ENCODE measurements at regions not wholly inside any gene's neighbourhood (a gene's known extent, or its start where the extent isn't known, plus 50 kb on each side); places are given as distances from the start of the nearest gene placed in this dataset.

GRCh38 chr6:81380718-81381338 lies 371.7 kb downstream of the TENT5A start:
- H3K4me3 Mint-ChIP-seq: no peak overlapping the region
- H3K4me1 Mint-ChIP-seq: no peaks in the 10 kb centered on the region
- Histone ChIP-seq H3K27ac (ENCODE audit: low read depth in 1 of 2, low read length in 2 of 2) (no peak overlapping the region), H3K4me2 (replicated peaks; ENCODE audit: extremely low read depth, low read length, poor library complexity, severe bottlenecking) (no peak overlapping the region), H4K20me1 (ENCODE audit: insufficient read depth, low read length) (no peaks in the 10 kb centered on the region), H3K4me3 (replicated peaks in 1 of 3; ENCODE audit: low read depth in 2 of 3, low read length in 3 of 3) (no peak overlapping the region), H2AFZ (ENCODE audit: insufficient read depth, low read depth, low read length, poor library complexity, severe bottlenecking) (no peak overlapping the region), H3K9ac (ENCODE audit: insufficient read depth, low read length, poor library complexity, severe bottlenecking) (no peak overlapping the region), H3K27me3 (ENCODE audit: control insufficient read depth in 2 of 2, insufficient read depth in 2 of 2, low read length in 2 of 2) (no peaks in the 10 kb centered on the region), H3K36me3 (replicated peaks in 1 of 2; ENCODE audit: control insufficient read depth in 1 of 2, insufficient read depth in 2 of 2, low read length in 2 of 2) (no peaks in the 10 kb centered on the region), H3K4me1 (ENCODE audit: control insufficient read depth in 1 of 2, insufficient read depth in 2 of 2, low read length in 2 of 2) (no peaks in the 10 kb centered on the region), H3K79me2 (ENCODE audit: insufficient read depth, low read length) (no peaks in the 10 kb centered on the region), H3K9me3 (replicated peaks in 1 of 2; ENCODE audit: control insufficient read depth in 1 of 2, insufficient read depth in 1 of 2, low read length in 2 of 2) (no peaks in the 10 kb centered on the region)
- peaks cover 0 to 3% (median 0%) of the 10 kb centered on the region in 7 donors for H3K9me3 Mint-ChIP-seq
- TF ChIP-seq, protein P1, sequence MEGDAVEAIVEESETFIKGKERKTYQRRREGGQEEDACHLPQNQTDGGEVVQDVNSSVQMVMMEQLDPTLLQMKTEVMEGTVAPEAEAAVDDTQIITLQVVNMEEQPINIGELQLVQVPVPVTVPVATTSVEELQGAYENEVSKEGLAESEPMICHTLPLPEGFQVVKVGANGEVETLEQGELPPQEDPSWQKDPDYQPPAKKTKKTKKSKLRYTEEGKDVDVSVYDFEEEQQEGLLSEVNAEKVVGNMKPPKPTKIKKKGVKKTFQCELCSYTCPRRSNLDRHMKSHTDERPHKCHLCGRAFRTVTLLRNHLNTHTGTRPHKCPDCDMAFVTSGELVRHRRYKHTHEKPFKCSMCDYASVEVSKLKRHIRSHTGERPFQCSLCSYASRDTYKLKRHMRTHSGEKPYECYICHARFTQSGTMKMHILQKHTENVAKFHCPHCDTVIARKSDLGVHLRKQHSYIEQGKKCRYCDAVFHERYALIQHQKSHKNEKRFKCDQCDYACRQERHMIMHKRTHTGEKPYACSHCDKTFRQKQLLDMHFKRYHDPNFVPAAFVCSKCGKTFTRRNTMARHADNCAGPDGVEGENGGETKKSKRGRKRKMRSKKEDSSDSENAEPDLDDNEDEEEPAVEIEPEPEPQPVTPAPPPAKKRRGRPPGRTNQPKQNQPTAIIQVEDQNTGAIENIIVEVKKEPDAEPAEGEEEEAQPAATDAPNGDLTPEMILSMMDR (IDR thresholded peaks at IDR 0.05): no peak
- DNase-seq: no peak
- no peaks in the 10 kb centered on the region for H3K36me3 Mint-ChIP-seq
- intact Hi-C loops (cut with micrococcal nuclease): no loop called here
- WGBS (ENCODE audit: insufficient coverage): no CpG with 5 or more reads among the region's 1 CpG
- peaks cover 0 to 6% (median 2%) of the 10 kb centered on the region in 3 donors for H3K27me3 Mint-ChIP-seq (ENCODE audit: low read depth in 3 of 3)
- no peak overlapping the region for H3K27ac Mint-ChIP-seq

DNA sequence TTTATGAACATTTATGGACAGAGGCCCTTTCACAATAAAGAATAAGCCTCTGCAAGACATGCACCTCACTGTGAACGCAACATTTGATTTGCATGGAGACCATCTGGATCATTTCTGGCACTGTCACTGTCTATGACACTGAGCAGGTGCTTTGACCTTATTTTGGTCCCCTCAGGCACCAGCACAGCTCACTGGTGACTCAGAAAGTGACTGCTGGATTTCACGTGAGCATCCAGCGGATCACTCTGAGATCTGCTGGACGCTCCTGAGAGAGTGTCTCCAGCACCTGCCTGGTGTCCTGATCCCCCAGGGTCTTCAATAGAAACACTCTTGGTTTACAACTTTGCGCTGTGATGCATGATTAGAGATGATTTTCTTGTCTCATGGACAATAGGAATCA lies 375.7 kb downstream of the TENT5A start:
- intact Hi-C loops (cut with micrococcal nuclease): no loop called here
- DNase-seq: no peak
- no peak overlapping the region for H3K27ac ChIP-seq (ENCODE audit: low read depth in 1 of 2, low read length in 2 of 2)
- Mint-ChIP-seq H3K4me3 (no peak overlapping the region), H3K9me3 (peaks cover 0 to 3% (median 0%) of the 10 kb centered on the region in 7 donors), H3K27me3 (ENCODE audit: low read depth in 3 of 3) (peaks cover 2% of the 10 kb centered on the region in 3 donors), H3K27ac (no peak overlapping the region), H3K4me1 (no peaks in the 10 kb centered on the region), H3K36me3 (no peaks in the 10 kb centered on the region)
- 90% methylated on average over 4 of the region's 5 CpGs for WGBS (ENCODE audit: insufficient coverage)
- H3K27me3 ChIP-seq (ENCODE audit: control insufficient read depth in 2 of 2, insufficient read depth in 2 of 2, low read length in 2 of 2): no peaks in the 10 kb centered on the region
- no peak overlapping the region for H3K9ac ChIP-seq (ENCODE audit: insufficient read depth, low read length, poor library complexity, severe bottlenecking)
- no peaks in the 10 kb centered on the region for H3K4me1 ChIP-seq (ENCODE audit: control insufficient read depth in 1 of 2, insufficient read depth in 2 of 2, low read length in 2 of 2)
- H3K4me2 ChIP-seq (replicated peaks; ENCODE audit: extremely low read depth, low read length, poor library complexity, severe bottlenecking): no peak overlapping the region
- H3K4me3 ChIP-seq (replicated peaks in 1 of 3; ENCODE audit: low read depth in 2 of 3, low read length in 3 of 3): no peak overlapping the region
- no peak overlapping the region for H2AFZ ChIP-seq (ENCODE audit: insufficient read depth, low read depth, low read length, poor library complexity, severe bottlenecking)
- H3K9me3 ChIP-seq (replicated peaks in 1 of 2; ENCODE audit: control insufficient read depth in 1 of 2, insufficient read depth in 1 of 2, low read length in 2 of 2): no peaks in the 10 kb centered on the region
- H3K79me2 ChIP-seq (ENCODE audit: insufficient read depth, low read length): no peaks in the 10 kb centered on the region
- no peaks in the 10 kb centered on the region for H4K20me1 ChIP-seq (ENCODE audit: insufficient read depth, low read length)
- TF ChIP-seq, protein P1 (IDR thresholded peaks at IDR 0.05): no peak
- H3K36me3 ChIP-seq (replicated peaks in 1 of 2; ENCODE audit: control insufficient read depth in 1 of 2, insufficient read depth in 2 of 2, low read length in 2 of 2): no peaks in the 10 kb centered on the region

Measured in CD14-positive monocyte (primary cell).